ENCODE measurements at regions not wholly inside any gene's neighbourhood (a gene's known extent, or its start where the extent isn't known, plus 50 kb on each side); places are given as distances from the start of the nearest gene placed in this dataset.
A peak's percentile ranks its signal among the peaks of the same experiment; 100 is the strongest.

GRCh38 chr12:93164103-93164880 is 213.4 kb upstream of the NUDT4 start:
- Histone ChIP-seq H3K4me2 (ENCODE audit: low read depth, low read length, poor library complexity, severe bottlenecking) (no peak overlapping the region), H3F3A (ENCODE audit: insufficient read depth) (no peaks in the 10 kb centered on the region), H3K4me3 (ENCODE audit: insufficient read depth, low read length, poor library complexity, severe bottlenecking) (no peak overlapping the region), H3K27me3 (ENCODE audit: low read length) (no peaks in the 10 kb centered on the region), H3K79me2 (ENCODE audit: insufficient read depth, low read length) (no peaks in the 10 kb centered on the region), H2AFZ (ENCODE audit: low read depth, low read length, severe bottlenecking) (no peak overlapping the region), H3K36me3 (ENCODE audit: low read length) (no peaks in the 10 kb centered on the region), H3K9me2 (replicated peaks; ENCODE audit: insufficient read depth, low read length) (no peaks in the 10 kb centered on the region), H3K27ac (ENCODE audit: low read depth, low read length) (no peak overlapping the region), H4K20me1 (ENCODE audit: low read depth, low read length) (no peaks in the 10 kb centered on the region), H3K9me3 (ENCODE audit: insufficient read depth, low read length) (no peaks in the 10 kb centered on the region), H3K9ac (ENCODE audit: low read length) (no peak overlapping the region)
- TF ChIP-seq EZH2phosphoT487 (conservative IDR thresholded peaks at IDR 0.05; ENCODE audit: low read length) (no peak), CTCF (IDR thresholded peaks at IDR 0.05; ENCODE audit: insufficient read depth, low read length, poor library complexity, severe bottlenecking) (no peak)

- no peaks in the 10 kb centered on the region for H3K9me3 ChIP-seq (ENCODE audit: insufficient read depth, low read length)
- no peaks in the 10 kb centered on the region for H3K79me2 ChIP-seq (ENCODE audit: insufficient read depth, low read length)
- no peaks in the 10 kb centered on the region for H3K27me3 ChIP-seq (ENCODE audit: low read length)
- no peak overlapping the region for H2AFZ ChIP-seq (ENCODE audit: low read depth, low read length, severe bottlenecking)
- H3K27ac ChIP-seq (ENCODE audit: low read depth, low read length) = no peak overlapping the region
- no peaks in the 10 kb centered on the region for H3K36me3 ChIP-seq (ENCODE audit: low read length)
- H3K4me2 ChIP-seq (ENCODE audit: low read depth, low read length, poor library complexity, severe bottlenecking) = no peak overlapping the region
- no peaks in the 10 kb centered on the region for H3F3A ChIP-seq (ENCODE audit: insufficient read depth)
- H4K20me1 ChIP-seq (ENCODE audit: low read depth, low read length) = no peaks in the 10 kb centered on the region
- no peak overlapping the region for H3K4me3 ChIP-seq (ENCODE audit: insufficient read depth, low read length, poor library complexity, severe bottlenecking)
- TF ChIP-seq EZH2phosphoT487 (conservative IDR thresholded peaks at IDR 0.05; ENCODE audit: low read length) = no peak
- no peak for TF ChIP-seq CTCF (IDR thresholded peaks at IDR 0.05; ENCODE audit: insufficient read depth, low read length, poor library complexity, severe bottlenecking)
- no peaks in the 10 kb centered on the region for H3K9me2 ChIP-seq (replicated peaks; ENCODE audit: insufficient read depth, low read length)
- no peak overlapping the region for H3K9ac ChIP-seq (ENCODE audit: low read length)
These were observed 212.3 kb upstream of the NUDT4 start for GRCh38 chr12:93165384-93165932.

- no peak overlapping the region for H3K9ac ChIP-seq (ENCODE audit: low read length)
- no peaks in the 10 kb centered on the region for H3K9me2 ChIP-seq (replicated peaks; ENCODE audit: insufficient read depth, low read length)
- H4K20me1 ChIP-seq (ENCODE audit: low read depth, low read length) = no peaks in the 10 kb centered on the region
- no peaks in the 10 kb centered on the region for H3K27me3 ChIP-seq (ENCODE audit: low read length)
- peak overlapping the region; percentile 43 for H3K4me2 ChIP-seq (ENCODE audit: low read depth, low read length, poor library complexity, severe bottlenecking)
- no peak overlapping the region for H2AFZ ChIP-seq (ENCODE audit: low read depth, low read length, severe bottlenecking)
- no peak overlapping the region for H3K4me3 ChIP-seq (ENCODE audit: insufficient read depth, low read length, poor library complexity, severe bottlenecking)
- no peaks in the 10 kb centered on the region for H3F3A ChIP-seq (ENCODE audit: insufficient read depth)
- no peaks in the 10 kb centered on the region for H3K9me3 ChIP-seq (ENCODE audit: insufficient read depth, low read length)
- TF ChIP-seq EZH2phosphoT487 (conservative IDR thresholded peaks at IDR 0.05; ENCODE audit: low read length) (no peak), CTCF (IDR thresholded peaks at IDR 0.05; ENCODE audit: insufficient read depth, low read length, poor library complexity, severe bottlenecking) (no peak)
- no peaks in the 10 kb centered on the region for H3K36me3 ChIP-seq (ENCODE audit: low read length)
- 0 out of 2 replicates have a peak overlapping the region, but pooled peaks have one; percentile 5 for H3K27ac ChIP-seq (ENCODE audit: low read depth, low read length)
- no peaks in the 10 kb centered on the region for H3K79me2 ChIP-seq (ENCODE audit: insufficient read depth, low read length)
These were observed 211.0 kb upstream of the NUDT4 start for GRCh38 chr12:93166541-93167307.

All from SU-DHL-6 (cell line).